Esophagus muscularis mucosa (tissue), 4 donors: ENCODE measurements at regions not wholly inside any gene's neighbourhood (a gene's known extent, or its start where the extent isn't known, plus 50 kb on each side); places are given as distances from the start of the nearest gene placed in this dataset.

Source experiments
- CTCF ChIP-seq, 3 experiments: fragments of 200-600 bp in 2 of 3; fragments of 450-650 bp in 1 of 3; sonication (generic) in 2 of 3; IDR thresholded peaks; one replicate each; pipeline ENCODE4 v1.5.1; 2017 to 2019; ENCODE audit warnings: antibody characterized with exemption in 3 of 3, mild to moderate bottlenecking in 2 of 3, moderate library complexity in 1 of 3
- EP300 ChIP-seq: sonication (generic); formaldehyde crosslinking; IDR thresholded peaks from one replicate; pipeline ENCODE4 v1.6.1; 2017; ENCODE audit warnings: antibody characterized with exemption
- POLR2A ChIP-seq: fragments of 450-650 bp; IDR thresholded peaks from one replicate; pipeline ENCODE4 v1.6.1; 2017; ENCODE audit warnings: antibody characterized with exemption, moderate library complexity, mild to moderate bottlenecking, low read depth
- POLR2AphosphoS5 ChIP-seq, 2 donors: sonication (generic); formaldehyde crosslinking; IDR thresholded peaks; one replicate each; pipeline ENCODE4 v1.6.1; 2017; ENCODE audit warnings: antibody characterized with exemption in 2 of 2

DNA sequence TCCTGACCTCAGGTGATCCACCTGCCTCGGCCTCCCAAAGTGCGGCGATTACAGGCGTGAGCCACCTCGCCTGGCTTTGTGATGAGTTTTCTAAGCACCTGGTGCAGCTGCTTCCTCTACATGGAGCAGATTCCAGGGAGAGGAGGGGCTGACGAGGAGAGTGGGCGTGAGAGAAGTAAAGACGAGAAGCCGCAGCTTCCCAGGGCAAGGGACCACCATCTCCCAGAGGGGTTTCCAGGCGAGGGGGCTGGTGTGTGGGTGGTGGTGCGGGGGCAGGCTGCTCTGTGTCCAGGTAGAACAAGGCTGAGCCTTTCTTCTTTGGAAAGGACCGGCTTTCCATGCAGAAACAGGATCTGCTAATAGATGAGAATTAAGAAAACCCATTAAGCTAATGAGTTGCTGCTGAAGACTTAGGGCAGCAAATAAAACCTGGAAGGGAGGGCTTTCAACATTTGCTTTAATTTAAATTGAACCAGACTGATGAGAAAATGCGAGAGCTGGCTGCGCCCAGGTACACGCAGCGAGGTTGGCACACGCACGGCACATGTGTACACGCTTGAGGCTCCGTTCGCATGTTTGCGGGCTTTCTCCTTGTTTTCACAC, 236.7 kb downstream of the RBFOX3 start:
- TF ChIP-seq CTCF (IDR thresholded peaks at IDR 0.05) (no peak), POLR2A (no peak), POLR2AphosphoS5 (IDR thresholded peaks at IDR 0.05) (no peak), EP300 (no peak)
